ENCODE measurements at regions not wholly inside any gene's neighbourhood (a gene's known extent, or its start where the extent isn't known, plus 50 kb on each side); places are given as distances from the start of the nearest gene placed in this dataset.

GRCh38 chr5:17147617-17148016 lies 69.8 kb upstream of the BASP1 start (continued):
- TF ChIP-seq ZMIZ1 (IDR thresholded peaks at IDR 0.05; ENCODE audit: low read depth in 2 of 2, low read length in 2 of 2): no peak
- no peak for TF ChIP-seq HNRNPH1 (optimal IDR thresholded peaks at IDR 0.05; ENCODE audit: low read depth, low read length)

- no peak overlapping the region for H2AFZ ChIP-seq (ENCODE audit: low read depth, low read length)
- no peaks in the 10 kb centered on the region for H3K9me1 ChIP-seq (ENCODE audit: control insufficient read depth, insufficient read depth, low read length)
- H3K79me2 ChIP-seq (ENCODE audit: control insufficient read depth, insufficient read depth, low read length): no peaks in the 10 kb centered on the region
- intact Hi-C loops (cut with micrococcal nuclease) (no loop called here), in situ Hi-C loops (cut with MboI) (no loop called here)
- H3K27ac ChIP-seq (ENCODE audit: extremely low read depth, low read depth, low read length): no peak overlapping the region
- H3K36me3 ChIP-seq (ENCODE audit: control insufficient read depth, insufficient read depth, low read length): no peaks in the 10 kb centered on the region
- DNase-seq (ENCODE audit: extremely low read depth in 1 of 4, low spot score in 3 of 4): no peak
- no peaks in the 10 kb centered on the region for H3K9me3 ChIP-seq (replicated peaks; ENCODE audit: control insufficient read depth, insufficient read depth, low read depth, low read length)
- no peak for TF ChIP-seq CLOCK (CRISPR knock-in tag; IDR thresholded peaks at IDR 0.05; ENCODE audit: borderline replicate concordance)
- no peak for TF ChIP-seq BRD9 (IDR thresholded peaks at IDR 0.05; ENCODE audit: low read depth, partially characterized antibody)
- TF ChIP-seq TFAP4 (CRISPR knock-in tag; IDR thresholded peaks at IDR 0.05; ENCODE audit: borderline replicate concordance): no peak
- ChIA-PET CTCF (ENCODE audit: low intra/inter-chr PET ratio) (no interaction called here), POLR2A (no interaction called here)
- no TSS peak for BruUV-seq (replicated peaks)
- H3K4me3 ChIP-seq: no peak overlapping the region
- H4K20me1 ChIP-seq (replicated peaks; ENCODE audit: control insufficient read depth, insufficient read depth, low read length): no peaks in the 10 kb centered on the region
- 0% methylated on average over 1 of the region's 1 CpG for WGBS (ENCODE audit: insufficient coverage, low coverage, missing lambda C conversion rate)
- ATAC-seq: no peak
- peaks cover 0 to 16% of the 10 kb centered on the region in 2 experiments; a peak in 2 of 5 replicates for H3K27me3 ChIP-seq (ENCODE audit: control insufficient read depth in 2 of 2, insufficient read depth in 2 of 2, low read length in 2 of 2)
- no peaks in the 10 kb centered on the region for H3K4me1 ChIP-seq (replicated peaks in 1 of 2; ENCODE audit: control insufficient read depth in 2 of 2, insufficient read depth in 2 of 2, low read length in 2 of 2)
- H3K9ac ChIP-seq (ENCODE audit: insufficient read depth in 1 of 2, low read depth in 2 of 2, low read length in 2 of 2): no peak overlapping the region
- FAIRE-seq: no peak
- H3K4me2 ChIP-seq (ENCODE audit: insufficient read depth, low read length): no peak overlapping the region
Measured at GRCh38 chr5:17148481-17148880, 69.0 kb upstream of the BASP1 start.
